ENCODE measurements at regions not wholly inside any gene's neighbourhood (a gene's known extent, or its start where the extent isn't known, plus 50 kb on each side); places are given as distances from the start of the nearest gene placed in this dataset.

DNA sequence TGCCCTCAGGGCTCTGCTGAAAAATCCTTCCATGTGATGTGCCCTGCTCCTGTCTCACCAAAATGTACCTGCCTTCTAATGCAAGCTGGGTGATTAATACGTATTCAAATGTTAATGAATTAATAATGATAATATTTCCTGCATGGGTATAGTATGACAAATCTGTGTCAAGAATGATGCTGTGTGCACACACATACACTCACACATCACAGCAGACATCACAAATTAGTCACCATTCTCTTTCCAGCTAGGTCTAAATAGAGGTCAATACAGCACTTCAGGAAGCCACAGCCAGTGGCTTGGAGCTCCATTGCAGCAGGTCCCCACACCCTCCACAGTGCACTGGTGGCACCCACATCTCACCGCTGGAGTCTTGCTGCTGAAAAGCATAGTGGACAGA, 681.2 kb upstream of the NRP1 start:
- Histone ChIP-seq H3K4me2 (ENCODE audit: insufficient read depth in 1 of 2, low read depth in 2 of 2, low read length in 2 of 2) (no peak overlapping the region), H3K4ac (replicated peaks; ENCODE audit: insufficient read length, low read depth, low read length) (no peak overlapping the region), H3K18ac (ENCODE audit: extremely low read depth, low read length) (no peak overlapping the region), H3K36me3 (ENCODE audit: control insufficient read depth in 2 of 4, insufficient read depth in 4 of 4, low read length in 3 of 4) (no peaks in the 10 kb centered on the region), H3K79me2 (ENCODE audit: control insufficient read depth in 1 of 2, insufficient read depth in 2 of 2, low read length in 2 of 2) (no peaks in the 10 kb centered on the region), H3K4me1 (replicated peaks in 1 of 4; ENCODE audit: control insufficient read depth in 3 of 4, insufficient read depth in 4 of 4, low read length in 3 of 4) (no peaks in the 10 kb centered on the region; a peak in 1 of 7 replicates), H3K9me3 (ENCODE audit: insufficient read depth in 2 of 2, low read depth in 1 of 2, low read length in 1 of 2) (no peaks in the 10 kb centered on the region), H4K8ac (ENCODE audit: extremely low read depth, insufficient read depth, low read length) (no peak overlapping the region), H3K23me2 (ENCODE audit: low read depth, low read length) (no peaks in the 10 kb centered on the region), H3K56ac (replicated peaks; ENCODE audit: insufficient read length, low read depth, low read length) (no peak overlapping the region), H2BK12ac (ENCODE audit: low read depth, low read length) (no peak overlapping the region), H2AFZ (ENCODE audit: low read length) (no peak overlapping the region), H3K14ac (ENCODE audit: insufficient read length) (no peak overlapping the region), H4K91ac (replicated peaks; ENCODE audit: insufficient read length, low read length) (no peak overlapping the region), H4K20me1 (replicated peaks in 1 of 2; ENCODE audit: control insufficient read depth in 1 of 2, insufficient read depth in 2 of 2, low read length in 2 of 2) (no peaks in the 10 kb centered on the region), H3K27me3 (replicated peaks in 1 of 4; ENCODE audit: control insufficient read depth in 3 of 4, extremely low read depth in 1 of 4, insufficient read depth in 3 of 4, low read length in 3 of 4) (no peaks in the 10 kb centered on the region), H3K27ac (ENCODE audit: low read depth, low read length) (no peak overlapping the region), H4K5ac (ENCODE audit: insufficient read length, low read depth, low read length) (no peak overlapping the region), H3K79me1 (ENCODE audit: low read depth, low read length) (no peaks in the 10 kb centered on the region), H3K23ac (ENCODE audit: insufficient read length) (no peak overlapping the region), H2BK5ac (ENCODE audit: low read depth, low read length) (no peak overlapping the region), H3K9ac (replicated peaks in 1 of 4; ENCODE audit: extremely low read depth in 1 of 4, low read depth in 3 of 4, low read length in 3 of 4) (no peak overlapping the region), H2BK15ac (ENCODE audit: low read length) (no peak overlapping the region), H2AK5ac (ENCODE audit: low read depth, low read length) (no peak overlapping the region), H2BK120ac (replicated peaks; ENCODE audit: low read depth, low read length) (no peak overlapping the region), H3K4me3 (ENCODE audit: extremely low read depth in 1 of 4, insufficient read depth in 2 of 4, low read depth in 3 of 4, low read length in 4 of 4) (no peak overlapping the region), H2BK20ac (ENCODE audit: low read length) (no peak overlapping the region)
- 91% methylated on average over 2 of the region's 2 CpGs; no CpG with 5 or more reads in 1 of the 2 experiments for WGBS, 2 experiments (ENCODE audit: extremely low coverage in 1 of 2, insufficient coverage in 1 of 2, insufficient read length in 1 of 2, insufficient replicate concordance in 2 of 2, low coverage in 1 of 2, low lambda C conversion rate in 2 of 2, missing lambda C conversion rate in 1 of 2)
- TF ChIP-seq KDM5A (IDR thresholded peaks at IDR 0.05; ENCODE audit: low read length): no peak
- no peak for TF ChIP-seq TAF7 (optimal IDR thresholded peaks at IDR 0.05; ENCODE audit: borderline replicate concordance, low read depth, low read length)
- no peak for TF ChIP-seq ZNF274 (IDR thresholded peaks at IDR 0.05; ENCODE audit: borderline replicate concordance, extremely low read depth, low read length)
- TF ChIP-seq TCF12 (IDR thresholded peaks at IDR 0.05; ENCODE audit: low read depth, low read length): no peak
- TF ChIP-seq JUN (IDR thresholded peaks at IDR 0.05; ENCODE audit: low read depth, low read length): no peak
- no peak for TF ChIP-seq SIRT6 (IDR thresholded peaks at IDR 0.05; ENCODE audit: low read length)
- no peak for TF ChIP-seq BRCA1 (IDR thresholded peaks at IDR 0.05; ENCODE audit: low read depth, low read length)
- TF ChIP-seq SP1 (IDR thresholded peaks at IDR 0.05; ENCODE audit: low read depth, low read length): no peak
- TF ChIP-seq MAX (IDR thresholded peaks at IDR 0.05): no peak
- TF ChIP-seq ATF2 (IDR thresholded peaks at IDR 0.05; ENCODE audit: low read length): no peak
- TF ChIP-seq CHD1 (IDR thresholded peaks at IDR 0.05; ENCODE audit: low read depth, low read length): no peak
- no peak for TF ChIP-seq POLR2A (IDR thresholded peaks at IDR 0.05; ENCODE audit: control extremely low read depth in 1 of 2, low read depth in 2 of 2, low read length in 2 of 2)
- FAIRE-seq: no peak
- POLR2A ChIA-PET (ENCODE audit: partially characterized antibody): no interaction called here
- DNase-seq (ENCODE audit: low read depth in 1 of 2, low spot score in 2 of 2): no peak
- CTCF ChIA-PET (ENCODE audit: partially characterized antibody): interaction anchor here (1.2 to 5.9 kb wide), 5 partner anchors 8 to 21 kb away, joined by 3 to 39 read pairs (median 8); no protein-coding TSS in a partner anchor

Measured in H1 (cell line).